Fibroblast of lung (primary cell): ENCODE measurements at regions not wholly inside any gene's neighbourhood (a gene's known extent, or its start where the extent isn't known, plus 50 kb on each side); places are given as distances from the start of the nearest gene placed in this dataset.
"Not testable (repeated sequence)": the region's sequence is repeated elsewhere in the genome, so short reads cannot be mapped to it uniquely, and the experiment has no call there.

Source experiments
- DNase-seq, 2 donors: peaks; one replicate each; pipeline versions ENCODE4 v3.0.0 to v3.0.0-alpha.2; 2010; ENCODE audit warnings: low read depth in 2 of 2
- H2AFZ ChIP-seq: 2 replicates; pipeline ENCODE4 v1.5.1; 2012; ENCODE audit warnings: low read length, control low read depth, inconsistent platforms
- H3K27ac ChIP-seq: 2 replicates; pipeline ENCODE4 v1.5.1; 2011; ENCODE audit warnings: low read length, control low read depth; ENCODE audit not compliant: insufficient read depth
- H3K27me3 ChIP-seq: 2 replicates; pipeline ENCODE4 v1.5.1; 2011; ENCODE audit warnings: mild to moderate bottlenecking, low read length; ENCODE audit not compliant: control insufficient read depth, insufficient read depth
- H3K36me3 ChIP-seq: 2 replicates; pipeline ENCODE4 v1.5.1; 2011; ENCODE audit warnings: low read length; ENCODE audit not compliant: control insufficient read depth, insufficient read depth
- H3K4me1 ChIP-seq: 2 replicates; pipeline ENCODE4 v1.5.1; 2011; ENCODE audit warnings: low read length; ENCODE audit not compliant: control insufficient read depth, insufficient read depth; ENCODE audit errors: extremely low read depth
- H3K4me2 ChIP-seq: 2 replicates; pipeline ENCODE4 v1.5.1; 2011; ENCODE audit warnings: low read length, control low read depth; ENCODE audit not compliant: insufficient read depth; ENCODE audit errors: extremely low read depth
- H3K4me3 ChIP-seq, 4 experiments: fragments of 200-600 bp in 1 of 4; sonication (generic) in 1 of 4; replicated peaks in 1 of 4; 2 replicates each; pipeline ENCODE4 v1.5.1; 2011 to 2016; ENCODE audit warnings: low read length in 4 of 4, low read depth in 3 of 4, mild to moderate bottlenecking in 3 of 4, control low read depth in 2 of 4, inconsistent platforms in 1 of 4, mixed read lengths in 1 of 4; ENCODE audit not compliant: insufficient read depth in 1 of 4; ENCODE audit errors: control extremely low read depth in 1 of 4
- H3K79me2 ChIP-seq: 2 replicates; pipeline ENCODE4 v1.5.1; 2012; ENCODE audit warnings: mild to moderate bottlenecking, low read length, inconsistent platforms; ENCODE audit not compliant: control insufficient read depth, insufficient read depth
- H3K9ac ChIP-seq: 2 replicates; pipeline ENCODE4 v1.5.1; 2011; ENCODE audit warnings: mild to moderate bottlenecking, low read length, control low read depth; ENCODE audit not compliant: insufficient read depth
- H3K9me3 ChIP-seq: 2 replicates; pipeline ENCODE4 v1.5.1; 2012; ENCODE audit warnings: low read depth, low read length; ENCODE audit not compliant: control insufficient read depth, insufficient read depth
- H4K20me1 ChIP-seq: 2 replicates; pipeline ENCODE4 v1.5.1; 2011; ENCODE audit warnings: low read length; ENCODE audit not compliant: control insufficient read depth, insufficient read depth; ENCODE audit errors: extremely low read depth
- EZH2 ChIP-seq: IDR thresholded peaks from 2 replicates; pipeline ENCODE4 v1.5.1; 2012; ENCODE audit warnings: low read length, control low read depth, mild to moderate bottlenecking; ENCODE audit errors: missing control alignments
- TF ChIP-seq, protein P1 (sequence below), 2 donors: IDR thresholded peaks in 1 of 2; conservative IDR thresholded peaks in 1 of 2; 1 replicate in 1 of 2; 2 replicates in 1 of 2; pipeline ENCODE4 v1.5.1; 2011 to 2012; ENCODE audit warnings: low read length in 2 of 2, control low read depth in 1 of 2, inconsistent platforms in 1 of 2, low read depth in 1 of 2, mild to moderate bottlenecking in 1 of 2

GRCh38 chr2:8345200-8345599, 336.7 kb upstream of the ID2 start:
- H3K27ac ChIP-seq, result no peak overlapping the region
- TF ChIP-seq, protein P1, sequence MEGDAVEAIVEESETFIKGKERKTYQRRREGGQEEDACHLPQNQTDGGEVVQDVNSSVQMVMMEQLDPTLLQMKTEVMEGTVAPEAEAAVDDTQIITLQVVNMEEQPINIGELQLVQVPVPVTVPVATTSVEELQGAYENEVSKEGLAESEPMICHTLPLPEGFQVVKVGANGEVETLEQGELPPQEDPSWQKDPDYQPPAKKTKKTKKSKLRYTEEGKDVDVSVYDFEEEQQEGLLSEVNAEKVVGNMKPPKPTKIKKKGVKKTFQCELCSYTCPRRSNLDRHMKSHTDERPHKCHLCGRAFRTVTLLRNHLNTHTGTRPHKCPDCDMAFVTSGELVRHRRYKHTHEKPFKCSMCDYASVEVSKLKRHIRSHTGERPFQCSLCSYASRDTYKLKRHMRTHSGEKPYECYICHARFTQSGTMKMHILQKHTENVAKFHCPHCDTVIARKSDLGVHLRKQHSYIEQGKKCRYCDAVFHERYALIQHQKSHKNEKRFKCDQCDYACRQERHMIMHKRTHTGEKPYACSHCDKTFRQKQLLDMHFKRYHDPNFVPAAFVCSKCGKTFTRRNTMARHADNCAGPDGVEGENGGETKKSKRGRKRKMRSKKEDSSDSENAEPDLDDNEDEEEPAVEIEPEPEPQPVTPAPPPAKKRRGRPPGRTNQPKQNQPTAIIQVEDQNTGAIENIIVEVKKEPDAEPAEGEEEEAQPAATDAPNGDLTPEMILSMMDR (conservative IDR thresholded peaks at IDR 0.05 in 1 of 2, IDR thresholded peaks at IDR 0.05 in 1 of 2; ENCODE audit: low read depth in 1 of 2, low read length in 2 of 2), result no peak
- TF ChIP-seq EZH2, result no peak
- no peak for DNase-seq

DNA sequence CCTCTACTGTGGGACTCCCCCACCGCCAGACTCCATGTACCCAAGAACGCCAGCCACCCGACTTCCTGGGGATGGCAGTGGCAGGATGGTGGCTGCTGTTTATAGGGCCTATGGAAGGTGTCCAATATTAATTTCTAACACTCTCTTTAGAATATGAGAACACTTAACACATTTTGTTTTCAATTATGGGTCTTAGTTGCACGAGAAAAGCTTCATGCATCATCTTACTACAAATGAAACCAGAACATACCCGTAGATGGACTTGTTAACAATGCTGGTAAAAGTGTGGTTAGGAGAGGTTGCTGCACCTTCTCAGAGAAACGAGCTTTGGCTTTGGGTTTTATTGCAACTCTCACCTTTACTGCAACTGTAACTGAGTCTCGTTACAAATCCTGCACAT, 335.6 kb upstream of the ID2 start:
- no peak for TF ChIP-seq EZH2
- TF ChIP-seq, protein P1 (conservative IDR thresholded peaks at IDR 0.05 in 1 of 2, IDR thresholded peaks at IDR 0.05 in 1 of 2; ENCODE audit: low read depth in 1 of 2, low read length in 2 of 2), result no peak
- Histone ChIP-seq H3K4me2 (no peak overlapping the region), H3K27me3 (no peaks in the 10 kb centered on the region), H4K20me1 (no peaks in the 10 kb centered on the region), H3K27ac (no peak overlapping the region), H3K79me2 (no peaks in the 10 kb centered on the region), H3K36me3 (no peaks in the 10 kb centered on the region), H3K9ac (no peak overlapping the region), H3K9me3 (no peaks in the 10 kb centered on the region), H3K4me1 (no peaks in the 10 kb centered on the region), H2AFZ (no peak overlapping the region), H3K4me3 (no peak overlapping the region)
- DNase-seq, result no peak

More at GRCh38 chr2:8345200-8345599, 336.7 kb upstream of the ID2 start:
- no peaks in the 10 kb centered on the region for H3K27me3 ChIP-seq
- no peak overlapping the region for H2AFZ ChIP-seq
- no peaks in the 10 kb centered on the region for H3K36me3 ChIP-seq
- H3K4me3 ChIP-seq, result no peak overlapping the region
- no peaks in the 10 kb centered on the region for H3K79me2 ChIP-seq
- no peak overlapping the region for H3K9ac ChIP-seq
- no peak overlapping the region for H3K4me2 ChIP-seq
- no peaks in the 10 kb centered on the region for H3K9me3 ChIP-seq
- H3K4me1 ChIP-seq, result no peaks in the 10 kb centered on the region
- no peaks in the 10 kb centered on the region for H4K20me1 ChIP-seq

DNA sequence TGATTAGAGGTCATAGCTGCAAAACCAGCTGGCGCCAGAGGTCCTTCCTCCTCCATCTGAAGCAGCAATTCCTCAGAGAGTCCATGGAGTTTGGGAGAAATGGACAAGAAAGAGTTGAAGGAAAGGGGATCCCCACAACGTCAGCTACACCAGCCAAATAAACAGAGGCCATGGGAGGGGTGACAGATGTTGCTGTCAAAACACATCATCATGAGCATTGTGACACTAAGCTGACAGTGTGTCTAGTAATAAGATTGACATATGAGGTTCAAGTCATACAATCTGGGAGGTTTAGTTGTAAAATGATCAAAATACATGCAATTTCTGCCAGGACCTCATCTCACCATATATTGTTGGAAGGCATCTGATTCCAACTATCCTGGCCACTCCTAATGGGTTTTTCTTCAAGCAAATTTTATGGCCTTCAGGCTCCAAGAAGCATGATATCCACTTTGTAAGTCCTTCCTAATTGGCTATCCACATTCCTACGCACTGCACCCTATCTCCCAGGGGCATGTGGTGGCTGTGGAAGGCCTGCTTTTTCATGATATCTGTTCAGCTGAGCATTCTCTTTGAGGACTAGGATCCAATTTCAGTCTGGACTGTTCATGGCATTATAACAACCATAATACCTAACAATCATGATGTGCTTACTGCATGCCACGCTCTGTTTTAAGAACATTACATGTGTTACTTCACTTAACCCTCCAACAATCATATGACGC, 335.0 kb upstream of the ID2 start:
- Histone ChIP-seq H3K27me3 (no peaks in the 10 kb centered on the region), H4K20me1 (no peaks in the 10 kb centered on the region), H3K4me2 (no peak overlapping the region), H3K27ac (no peak overlapping the region), H3K9ac (no peak overlapping the region), H2AFZ (no peak overlapping the region), H3K4me3 (no peak overlapping the region), H3K79me2 (no peaks in the 10 kb centered on the region), H3K36me3 (no peaks in the 10 kb centered on the region), H3K9me3 (no peaks in the 10 kb centered on the region), H3K4me1 (no peaks in the 10 kb centered on the region)
- DNase-seq, result no peak
- TF ChIP-seq, protein P1 (conservative IDR thresholded peaks at IDR 0.05 in 1 of 2, IDR thresholded peaks at IDR 0.05 in 1 of 2; ENCODE audit: low read depth in 1 of 2, low read length in 2 of 2), result no peak
- TF ChIP-seq EZH2, result no peak

- not testable (repeated sequence) for DNase-seq, H3K9me3 ChIP-seq, H3K27ac ChIP-seq
Measured at GRCh38 chr2:8348911-8349310, 332.9 kb upstream of the ID2 start.

More at GRCh38 chr2:8348911-8349310, 332.9 kb upstream of the ID2 start:
- H3K4me2 ChIP-seq, H2AFZ ChIP-seq, H3K4me1 ChIP-seq, H3K4me3 ChIP-seq, H3K79me2 ChIP-seq, H3K27me3 ChIP-seq, H4K20me1 ChIP-seq, H3K9ac ChIP-seq, H3K36me3 ChIP-seq: not testable (repeated sequence)
